Activated T-cell treated with anti-CD3 and anti-CD28 coated beads for 48 hours (primary cell): ENCODE measurements at regions not wholly inside any gene's neighbourhood (a gene's known extent, or its start where the extent isn't known, plus 50 kb on each side); places are given as distances from the start of the nearest gene placed in this dataset.
"Not testable (repeated sequence)": the region's sequence is repeated elsewhere in the genome, so short reads cannot be mapped to it uniquely, and the experiment has no call there.

Experiments
- DNase-seq: peaks from one replicate; pipeline ENCODE4 v3.0.0-alpha.2; 2020; ENCODE audit warnings: low read depth

DNA sequence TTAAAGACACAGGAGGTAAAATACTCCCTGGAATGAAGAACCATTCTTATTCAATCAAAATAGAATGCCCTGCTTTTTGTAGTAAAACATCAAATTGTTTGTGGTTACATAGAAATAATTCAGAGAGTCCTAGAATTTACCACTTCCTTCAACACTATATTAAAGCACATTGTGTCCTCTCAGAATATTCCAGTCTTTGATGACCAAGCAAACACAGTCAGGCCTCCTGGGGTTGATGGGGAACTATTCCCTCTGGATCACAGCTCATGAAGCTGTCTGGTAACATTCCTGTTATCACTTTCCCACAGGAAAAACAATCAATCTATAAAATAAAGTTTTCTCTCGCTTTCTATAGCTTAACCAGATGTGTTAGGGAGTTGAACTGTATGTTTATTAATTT, 389.3 kb downstream of the KCNA4 start:
- DNase-seq: no peak

DNA sequence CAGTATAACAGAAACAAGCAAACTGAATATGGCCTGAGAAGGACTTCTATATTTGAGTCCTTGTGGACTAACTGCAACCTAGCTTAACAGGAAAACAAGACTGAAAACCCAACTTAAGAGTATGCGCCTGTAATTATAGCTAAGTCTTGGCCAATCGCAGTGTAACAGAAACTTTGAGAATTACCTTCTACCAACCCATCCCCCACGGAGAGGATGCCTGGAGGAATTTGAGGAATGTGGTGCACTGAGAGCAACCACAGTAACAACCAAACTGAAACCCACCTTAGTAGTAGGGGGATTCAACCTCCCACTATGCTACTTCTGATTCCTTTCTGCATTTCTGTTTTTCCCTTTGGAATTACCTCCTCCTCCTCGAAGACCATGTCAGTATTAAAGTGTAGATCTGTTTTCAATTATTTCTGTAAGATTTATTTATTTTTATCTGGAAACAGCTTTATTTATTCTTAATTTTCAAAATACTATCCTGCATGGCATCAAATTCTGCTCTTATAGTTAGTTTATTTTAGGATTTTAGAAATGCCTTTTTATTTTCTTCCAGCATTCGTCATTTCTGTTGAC, 393.6 kb downstream of the KCNA4 start:
- DNase-seq: no peak

DNA sequence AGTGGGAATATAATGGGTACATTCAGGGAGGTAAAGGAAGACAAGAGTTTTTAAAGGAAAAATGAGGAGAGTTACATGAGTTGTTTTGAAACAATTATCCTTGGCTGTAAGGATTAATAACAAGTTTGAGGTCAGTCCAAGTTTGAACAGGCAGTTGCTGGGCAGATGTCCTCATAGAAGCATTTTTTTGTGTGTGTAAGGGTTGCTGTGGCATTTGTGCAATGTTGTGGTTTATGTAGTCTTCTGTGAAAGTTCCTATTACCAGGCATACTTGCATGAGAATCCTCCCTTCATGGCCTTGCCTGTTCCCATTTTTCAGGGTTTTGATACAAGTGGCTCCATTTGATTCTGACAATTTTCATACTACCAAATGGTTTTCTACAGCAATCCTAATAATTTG, 400.2 kb downstream of the KCNA4 start:
- no peak for DNase-seq

DNA sequence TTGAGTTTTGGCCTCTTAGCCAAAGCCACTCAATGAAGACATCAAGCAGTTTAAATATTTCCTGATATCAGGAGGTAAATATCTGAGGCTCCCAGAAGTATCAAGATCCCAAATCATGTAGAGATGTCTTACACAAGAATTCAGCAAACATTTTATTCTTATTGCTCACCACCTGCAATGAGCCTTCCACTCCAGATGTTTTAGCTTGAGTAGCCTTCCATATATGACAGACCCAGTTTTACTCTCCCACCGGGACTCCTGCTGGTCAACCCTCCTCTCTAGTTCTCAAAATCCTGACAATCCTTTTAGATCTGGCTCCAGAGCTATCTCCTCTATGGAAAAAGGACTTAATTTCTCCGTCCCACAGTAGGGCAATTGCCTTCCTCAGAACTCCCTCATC, 404.4 kb downstream of the KCNA4 start:
- no peak for DNase-seq

DNA sequence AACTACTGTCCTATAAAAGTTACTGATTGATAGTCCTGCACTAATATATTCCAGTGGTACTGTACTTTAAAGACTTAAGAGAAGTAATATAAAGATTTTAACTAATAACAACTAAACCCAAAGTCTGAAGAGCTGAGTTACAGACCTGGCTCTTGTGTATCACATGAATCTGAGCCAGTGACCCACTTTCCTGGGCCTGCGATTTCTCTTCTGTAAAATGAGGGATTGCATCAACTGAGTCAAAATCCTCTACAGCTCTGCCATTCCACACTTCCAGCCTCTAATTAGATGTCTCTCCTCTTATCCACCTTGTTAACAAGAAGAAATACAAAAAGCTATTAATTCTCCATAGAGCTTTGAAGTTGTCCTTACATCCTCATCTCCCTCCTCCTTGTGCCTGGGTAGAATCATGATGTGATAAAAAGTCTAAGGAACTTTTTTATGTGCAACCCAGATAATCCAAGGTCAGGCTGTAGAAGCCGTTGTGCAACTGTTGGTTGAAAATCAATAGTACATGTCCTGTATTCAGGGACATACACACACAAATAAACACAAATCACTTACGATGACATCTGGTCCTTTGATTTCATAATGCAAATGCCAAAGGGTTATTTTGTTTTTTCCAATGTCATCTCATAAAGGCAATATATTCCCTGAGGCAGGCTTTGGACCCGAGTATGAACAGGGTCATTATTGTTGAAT, 410.3 kb downstream of the KCNA4 start:
- DNase-seq: no peak

DNA sequence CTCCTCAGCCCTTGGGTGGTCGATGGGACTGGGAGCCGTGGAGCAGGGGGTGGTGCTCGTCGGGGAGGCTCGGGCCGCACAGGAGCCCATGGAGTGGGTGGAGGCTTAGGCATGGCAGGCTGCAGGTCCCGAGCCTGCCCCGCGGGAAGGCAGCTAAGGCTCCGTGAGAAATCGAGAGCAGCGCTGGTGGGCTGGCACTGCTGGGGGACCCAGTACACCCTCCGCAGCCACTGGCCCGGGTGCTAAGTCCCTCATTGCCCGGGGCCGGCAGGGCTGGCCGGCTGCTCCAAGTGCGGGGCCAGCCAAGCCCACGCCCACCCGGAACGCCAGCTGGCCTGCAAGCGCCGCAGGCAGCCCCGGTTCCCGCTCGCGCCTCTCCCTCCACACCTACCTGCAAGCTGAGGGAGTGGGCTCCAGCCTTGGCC, 416.7 kb downstream of the KCNA4 start:
- DNase-seq: not testable (repeated sequence)

DNA sequence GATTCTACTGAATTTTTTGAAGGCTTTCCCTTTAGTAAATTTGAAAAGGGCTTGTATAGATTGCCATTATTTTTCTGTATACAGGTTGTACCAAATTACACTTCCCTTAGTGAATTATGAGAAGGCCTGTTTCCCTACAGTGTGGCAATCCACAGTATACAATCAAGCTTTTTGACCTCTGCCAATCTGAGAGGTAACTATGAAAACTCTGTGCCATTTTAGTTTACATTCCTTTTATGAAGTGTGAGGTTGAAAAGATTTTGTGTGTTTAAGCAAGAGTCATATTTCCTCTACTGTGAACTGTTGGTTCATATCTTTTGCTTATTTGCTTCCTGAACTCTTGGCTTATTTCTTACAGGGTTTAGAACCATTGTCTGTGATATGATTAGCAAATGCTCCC, 432.5 kb downstream of the KCNA4 start:
- DNase-seq: no peak

DNA sequence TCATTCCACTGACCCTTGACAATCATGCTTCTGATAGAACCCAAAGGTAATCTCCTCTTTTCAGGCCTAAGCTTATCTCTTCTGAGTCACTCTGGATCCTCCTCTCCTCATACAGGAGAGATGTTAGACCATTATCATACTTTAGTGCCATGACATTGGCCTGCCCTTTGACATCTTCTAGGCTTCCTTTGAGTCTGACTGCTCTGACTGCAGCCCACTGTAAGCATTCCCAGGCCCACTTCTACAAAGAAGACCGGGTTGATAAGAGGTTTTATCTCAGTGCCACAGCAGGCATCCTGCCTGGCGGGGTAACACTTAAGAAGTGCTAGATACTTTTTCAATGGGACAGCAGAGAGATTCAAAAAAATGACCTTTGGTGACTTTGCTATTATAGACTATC, 438.0 kb downstream of the KCNA4 start:
- no peak for DNase-seq

DNA sequence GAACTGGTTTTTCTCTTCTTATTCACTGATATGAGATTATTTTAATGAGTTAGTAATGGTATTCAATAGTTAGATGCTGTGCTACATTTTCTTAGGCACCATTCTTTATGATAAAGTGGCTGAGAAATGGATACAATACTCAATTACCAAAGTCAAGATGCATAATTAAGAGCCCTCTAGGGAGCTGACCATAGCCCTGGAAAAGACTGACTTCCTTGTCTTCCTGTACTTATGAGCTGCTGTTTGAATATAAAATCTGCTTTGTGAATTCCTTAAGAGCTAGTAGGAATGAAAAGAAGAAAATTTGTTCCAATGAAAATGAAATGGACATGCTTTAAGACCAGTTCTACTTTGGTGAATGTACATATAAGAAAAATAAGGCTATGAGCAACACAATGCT, 452.3 kb downstream of the KCNA4 start:
- DNase-seq: no peak

DNA sequence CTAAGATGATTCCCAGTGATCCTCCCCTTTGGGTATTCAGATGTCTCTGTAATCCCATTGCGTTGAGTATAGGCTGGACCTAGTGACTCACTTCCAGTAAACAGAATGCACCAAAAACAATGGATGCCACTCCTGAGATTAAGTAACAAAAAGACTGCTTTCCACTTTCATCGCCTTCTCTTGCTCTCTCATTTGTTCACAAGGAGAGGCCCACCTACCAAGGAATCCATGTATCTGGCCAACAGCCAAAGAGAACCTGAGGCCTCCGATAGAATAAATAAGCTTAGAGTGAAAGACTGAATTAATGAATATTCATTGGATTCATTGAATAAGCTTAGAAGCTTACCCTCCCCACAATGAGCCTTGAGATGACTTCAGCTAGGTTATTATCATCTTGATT, 454.6 kb downstream of the KCNA4 start:
- DNase-seq: no peak

DNA sequence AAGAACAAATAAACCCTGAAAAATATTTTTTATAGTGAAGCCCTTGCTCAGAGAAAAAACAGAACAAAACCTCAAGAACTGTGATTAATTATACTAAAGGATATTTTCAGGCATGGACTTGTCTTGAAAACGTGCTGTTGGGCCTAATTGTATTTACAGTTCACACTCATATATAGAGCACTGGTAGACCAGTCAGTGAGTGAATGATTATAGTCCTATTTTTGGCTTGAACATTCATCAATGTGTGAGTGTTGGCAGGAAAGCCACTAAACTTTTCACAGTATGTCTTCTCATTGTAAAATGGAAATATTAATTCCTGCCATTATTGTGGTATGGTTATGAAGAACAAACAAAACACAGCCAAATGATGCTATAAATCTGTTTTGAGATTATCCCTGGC, 462.8 kb downstream of the KCNA4 start:
- no peak for DNase-seq

DNA sequence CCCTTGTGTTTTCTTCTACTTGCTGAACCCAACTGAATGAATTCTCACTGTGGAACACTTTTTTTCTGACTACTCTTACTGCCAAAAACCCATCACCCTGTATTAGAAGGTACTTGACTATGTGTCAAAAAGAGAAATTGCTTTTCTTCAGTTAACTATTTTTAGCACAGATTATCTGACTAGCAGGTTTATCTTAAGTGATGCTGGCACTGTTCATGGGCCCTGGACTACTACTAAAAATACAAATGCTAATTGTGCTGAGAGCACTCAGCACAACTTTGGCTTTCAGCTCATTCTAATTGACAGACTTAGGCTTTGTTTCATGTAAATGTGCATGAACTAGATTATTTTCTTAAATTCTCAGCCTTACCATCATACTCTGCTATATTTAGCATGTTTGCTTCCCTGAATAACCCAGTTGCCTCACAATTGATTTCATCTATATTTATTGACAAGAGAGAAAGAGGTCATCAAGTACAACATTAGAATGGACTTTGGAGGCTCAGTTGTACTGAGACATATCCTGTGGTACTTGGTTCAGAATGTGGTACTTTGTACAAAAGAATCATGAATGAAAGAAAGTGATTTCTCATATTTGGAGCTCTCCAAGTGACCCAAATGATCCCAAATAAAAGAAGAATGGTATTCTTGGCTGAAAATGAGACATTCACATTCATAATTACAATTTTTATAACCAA, 478.3 kb downstream of the KCNA4 start:
- DNase-seq: no peak

DNA sequence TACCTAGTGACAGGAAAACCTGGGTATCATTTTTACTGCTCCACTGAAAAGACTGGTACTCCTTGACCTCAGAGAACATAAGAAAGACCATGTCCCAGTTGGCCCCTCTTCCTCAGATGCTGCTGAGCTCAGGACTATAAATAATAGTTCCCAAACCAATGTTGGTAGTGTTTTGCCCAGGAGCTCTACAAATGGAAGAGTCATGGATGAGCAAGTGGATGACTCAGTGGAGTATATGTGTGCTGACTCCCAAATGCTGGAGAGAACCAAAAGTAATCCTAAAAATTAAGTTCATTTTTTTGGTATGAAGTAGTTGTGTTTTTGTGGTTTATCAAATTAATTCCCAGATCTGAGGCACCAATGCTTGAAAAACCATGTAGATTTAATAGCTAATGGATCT, 482.0 kb downstream of the KCNA4 start:
- DNase-seq: no peak

DNA sequence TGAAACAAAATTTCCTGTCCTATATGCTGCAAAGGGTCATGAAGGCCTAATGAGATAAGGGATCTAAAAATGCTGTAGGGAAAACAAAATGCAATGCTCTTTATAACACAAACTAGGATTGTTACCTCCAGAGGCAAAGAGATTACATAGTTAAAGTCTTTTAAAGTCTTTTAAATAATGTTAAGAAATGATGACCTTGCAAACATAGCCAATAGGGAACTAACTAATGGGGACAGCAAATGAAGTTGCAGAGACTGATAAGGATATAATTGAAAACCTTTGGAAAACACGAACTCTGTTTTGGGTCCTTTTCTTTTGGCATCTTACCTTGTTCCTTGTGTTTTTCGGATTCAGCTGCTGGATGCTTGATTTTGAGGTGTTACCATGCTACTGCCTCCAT, 485.9 kb downstream of the KCNA4 start:
- no peak for DNase-seq

DNA sequence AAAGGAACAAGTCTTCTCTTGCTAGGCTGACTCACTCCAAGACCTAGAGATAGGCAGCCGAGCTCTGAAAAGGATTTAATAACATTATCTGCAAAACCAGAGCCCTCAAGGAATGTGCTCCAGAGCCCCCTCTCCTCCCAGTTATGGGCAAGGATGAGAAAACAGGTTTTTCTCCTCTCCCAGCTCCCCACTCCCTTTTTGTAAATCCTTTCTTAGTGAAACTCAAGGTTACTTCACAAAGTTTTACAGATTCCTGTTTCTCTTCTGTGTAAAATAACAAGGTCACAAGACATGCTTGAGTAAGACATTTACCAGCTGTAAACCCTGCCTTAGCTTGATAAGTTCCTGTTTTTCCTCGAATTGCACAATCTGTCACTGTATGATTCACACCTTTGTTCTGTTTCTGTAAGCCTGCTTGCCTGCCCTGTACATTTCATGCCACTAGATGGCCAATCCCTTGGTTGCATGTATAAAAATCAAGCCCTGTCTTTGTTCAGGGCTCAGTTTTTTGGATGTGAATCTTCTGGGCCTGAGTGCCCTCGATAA, 489.4 kb downstream of the KCNA4 start:
- DNase-seq: no peak

DNA sequence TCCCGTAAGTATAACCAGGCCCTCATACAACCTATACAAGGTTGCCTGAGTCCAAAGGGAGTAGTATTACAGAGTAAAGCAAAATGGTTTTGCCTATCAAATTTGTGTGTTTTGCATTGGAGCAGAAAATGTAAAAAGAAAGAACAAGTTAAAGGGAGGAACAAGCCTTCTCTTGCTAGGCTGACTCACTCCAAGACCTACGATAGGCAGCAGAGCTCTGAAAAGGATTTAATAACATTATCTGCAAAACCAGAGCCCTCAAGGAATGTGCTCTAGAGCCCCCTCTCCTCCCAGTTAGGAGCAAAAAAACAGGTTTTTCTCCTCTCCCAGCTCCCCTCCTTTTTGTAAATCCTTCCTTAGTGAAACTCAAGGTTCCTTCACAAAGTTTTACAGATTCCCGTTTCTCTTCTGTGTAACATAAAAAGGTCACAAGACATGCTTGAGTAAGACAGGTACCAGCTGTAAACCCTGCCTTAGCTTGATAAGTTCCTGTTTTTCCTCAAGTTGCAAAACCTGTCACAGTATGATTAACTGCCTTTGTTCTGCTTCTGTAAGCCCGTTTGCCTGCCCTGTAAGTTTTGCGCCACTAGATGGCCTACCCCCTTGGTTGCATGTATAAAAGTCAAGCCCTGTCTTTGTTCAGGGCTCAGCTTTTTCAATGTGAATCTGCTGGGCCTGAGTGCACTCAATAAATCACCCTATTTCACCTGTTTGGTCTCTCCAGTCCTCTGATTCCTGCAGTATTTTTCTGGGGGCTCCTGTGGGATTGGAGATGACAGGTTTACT, 498.2 kb downstream of the KCNA4 start:
- DNase-seq: no peak

DNA sequence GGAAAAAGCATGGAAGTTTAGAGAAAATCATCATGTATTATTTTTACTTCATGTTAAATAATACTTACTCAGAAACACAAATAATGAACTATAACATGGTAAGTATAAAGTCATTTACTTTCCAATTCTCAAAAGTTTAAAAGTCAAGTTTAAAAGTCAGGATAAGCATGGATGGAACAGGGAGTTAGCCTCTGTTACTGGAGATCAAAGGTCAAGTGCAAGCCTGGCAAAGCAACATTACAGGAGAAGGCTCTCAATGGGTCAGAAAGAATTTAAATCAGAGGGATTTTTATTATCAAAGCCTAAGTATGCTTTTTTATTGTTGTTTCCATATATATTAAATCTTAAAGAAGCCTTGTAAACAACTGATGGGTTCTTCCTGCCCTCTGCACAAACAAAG, 505.4 kb downstream of the KCNA4 start:
- no peak for DNase-seq

DNA sequence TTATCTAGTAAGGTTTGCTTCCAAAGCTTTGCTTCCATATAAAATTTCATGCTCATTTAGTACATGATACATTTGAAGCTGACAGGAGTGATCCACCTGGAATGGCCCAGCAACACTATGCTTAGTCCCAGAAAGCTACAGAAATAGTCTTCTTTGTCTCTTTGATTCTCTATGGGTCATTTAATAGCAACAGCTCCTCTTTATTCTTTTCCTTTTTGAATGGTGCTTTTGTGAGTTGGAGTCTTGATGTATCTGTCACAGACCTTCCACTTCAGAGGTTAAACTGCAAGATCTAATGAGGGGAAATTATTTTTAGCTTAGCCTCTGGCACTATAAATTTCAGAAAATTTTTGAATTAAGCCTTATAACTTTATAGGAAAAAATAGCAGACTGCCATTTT, 509.5 kb downstream of the KCNA4 start:
- no peak for DNase-seq

DNA sequence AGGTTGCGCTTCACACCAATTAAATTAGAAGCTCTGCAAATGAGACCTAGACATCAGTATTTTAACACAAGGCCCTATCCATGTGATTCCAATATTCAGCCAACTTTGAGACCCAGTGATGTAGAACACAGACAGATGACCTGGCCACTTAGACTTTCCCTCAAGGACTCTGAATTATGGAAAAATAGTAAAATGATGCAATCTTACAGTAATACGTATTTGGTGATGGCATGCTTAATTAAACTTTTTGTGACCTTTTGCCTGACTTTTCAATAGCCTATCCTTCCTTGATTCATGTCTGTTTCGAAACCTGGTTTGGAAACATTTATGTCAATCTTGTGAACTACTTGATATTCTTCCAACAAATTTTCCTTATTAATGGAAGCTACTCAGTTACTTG, 521.2 kb downstream of the KCNA4 start:
- DNase-seq: no peak

DNA sequence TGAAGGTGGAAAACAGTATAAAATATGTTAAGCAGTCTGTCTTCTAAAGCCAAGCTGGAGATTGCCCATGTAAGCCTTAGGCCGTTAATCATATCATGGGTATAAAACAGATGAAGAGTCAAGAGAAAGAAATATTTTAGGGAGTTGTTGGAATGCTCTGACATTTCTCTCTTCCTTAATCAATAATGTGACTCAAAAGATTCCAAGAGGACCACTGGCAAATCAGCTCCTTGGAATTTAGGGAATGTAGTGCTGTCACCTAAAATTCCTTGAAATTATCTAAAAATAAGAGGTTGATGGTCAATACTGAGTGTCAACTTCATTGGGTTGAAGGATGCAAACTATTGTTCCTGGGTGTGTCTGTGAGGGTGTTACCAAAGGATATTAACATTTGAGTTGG, 525.9 kb downstream of the KCNA4 start:
- no peak for DNase-seq

DNA sequence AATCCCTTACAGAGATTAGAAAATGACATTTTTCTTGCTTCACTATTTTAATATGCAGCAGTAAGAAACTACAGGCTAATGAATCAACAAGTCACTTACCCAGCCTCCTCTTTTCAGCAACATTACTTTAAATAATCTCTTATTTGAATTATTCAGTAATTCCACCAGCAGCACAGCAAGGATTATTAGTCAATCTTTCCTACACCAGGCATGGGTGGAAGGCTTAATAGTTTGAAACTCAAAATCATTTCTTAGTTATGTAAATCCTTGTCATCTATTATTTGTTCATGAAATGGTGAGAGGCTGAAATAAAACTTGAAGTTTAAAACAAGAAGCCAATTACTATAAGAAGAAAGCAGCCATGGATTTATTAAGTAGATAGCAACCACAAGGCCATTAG, 530.5 kb downstream of the KCNA4 start:
- DNase-seq: no peak

DNA sequence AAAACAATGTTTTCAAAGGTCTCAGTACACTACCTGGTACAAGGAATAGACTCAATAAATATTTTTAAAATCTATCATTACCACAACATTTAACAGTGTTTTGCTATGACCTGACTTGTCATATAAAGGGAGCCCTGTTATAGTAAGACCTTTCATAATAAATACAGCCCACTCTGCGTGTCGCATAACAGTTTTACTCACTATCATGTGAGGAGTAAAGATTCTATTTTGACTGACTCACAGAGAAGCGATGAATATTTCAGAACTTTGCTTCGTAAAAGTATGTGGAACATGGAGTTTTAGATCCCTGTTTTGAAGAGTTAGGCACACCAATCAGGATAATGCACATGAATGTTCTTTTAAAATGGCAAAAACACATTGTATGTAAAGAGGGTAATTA, 531.2 kb downstream of the KCNA4 start:
- DNase-seq: no peak

DNA sequence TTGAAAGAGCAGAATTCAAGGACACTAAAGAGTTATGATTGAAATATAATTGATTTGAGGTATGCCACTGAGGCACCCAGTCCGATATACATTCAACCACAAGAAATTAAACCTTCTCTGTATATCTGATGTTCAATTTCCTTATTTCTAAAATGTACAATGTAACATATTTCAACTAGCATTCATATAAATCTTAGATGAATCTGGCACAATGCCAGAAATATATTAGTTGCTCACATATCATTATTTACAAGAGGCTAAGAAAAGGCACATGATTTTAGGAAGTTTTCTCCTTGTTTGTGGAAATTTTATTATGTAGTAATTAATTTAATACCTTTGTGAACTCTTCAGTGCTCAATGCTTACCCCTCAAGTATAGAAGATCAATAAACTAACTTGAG, 532.3 kb downstream of the KCNA4 start:
- no peak for DNase-seq
